GM19239 (cell line): ENCODE measurements at regions not wholly inside any gene's neighbourhood (a gene's known extent, or its start where the extent isn't known, plus 50 kb on each side); places are given as distances from the start of the nearest gene placed in this dataset.
"Not testable (repeated sequence)": the region's sequence is repeated elsewhere in the genome, so short reads cannot be mapped to it uniquely, and the experiment has no call there.

Experiments used
- DNase-seq: peaks from one replicate; pipeline ENCODE4 v3.0.0; 2011; ENCODE audit warnings: low spot score; ENCODE audit not compliant: insufficient read length
- FAIRE-seq: peaks from 2 replicates; lab custom pipeline; 2011; peaks lifted over from hg19 to GRCh38; lab: Jason Lieb, UNC

- FAIRE-seq, result no peak
- no peak for DNase-seq
Measured at GRCh38 chr12:126914170-126914793, 1352.7 kb upstream of the TMEM132C start.

DNA sequence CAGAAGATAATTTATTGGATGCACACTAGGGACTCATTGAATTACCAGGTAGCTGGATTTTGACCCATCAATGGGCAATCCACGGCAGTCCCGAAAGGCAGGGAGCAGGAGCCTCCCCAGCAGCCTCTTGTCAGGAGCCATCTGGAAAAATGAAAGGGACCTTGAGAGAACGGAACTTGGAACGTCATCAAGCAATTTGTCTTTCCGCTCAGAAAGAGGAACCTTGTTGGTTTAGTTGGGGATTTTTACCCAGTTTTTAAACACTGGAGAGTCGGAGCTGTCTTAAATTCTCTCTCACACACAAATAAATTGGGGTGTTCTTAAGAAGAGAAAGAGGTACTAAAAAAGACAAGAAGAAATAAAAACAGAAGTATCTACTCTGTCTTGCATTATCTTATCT is 1351.7 kb upstream of the TMEM132C start:
- FAIRE-seq (no peak), DNase-seq (no peak)

DNA sequence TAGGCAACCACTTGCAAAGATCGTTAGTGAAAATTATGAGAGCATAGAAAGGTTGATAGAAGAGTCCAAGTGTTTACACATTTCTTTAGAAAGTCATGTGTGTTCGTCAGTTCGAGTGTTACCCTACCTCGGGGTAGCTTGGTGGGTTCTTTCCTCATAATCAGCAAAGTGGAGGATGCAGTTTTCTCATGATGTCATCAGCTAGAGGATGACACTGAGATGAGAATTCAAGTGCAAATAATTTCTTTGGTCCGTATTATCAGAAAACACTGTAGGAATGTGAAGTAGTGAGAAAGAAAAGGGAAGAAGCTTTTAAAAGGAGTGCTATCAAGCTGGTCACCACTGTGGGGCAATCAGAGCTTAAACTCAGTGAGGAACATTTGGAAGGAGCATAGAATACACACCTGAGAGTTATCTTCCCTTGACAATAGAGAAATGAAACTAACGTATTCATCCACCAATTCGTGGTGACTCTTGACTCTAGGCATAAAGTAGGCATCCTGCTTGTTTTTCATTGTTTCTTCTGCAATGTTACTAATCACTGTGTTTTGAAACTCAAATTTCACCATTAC is 1340.9 kb upstream of the TMEM132C start:
- DNase-seq (no peak), FAIRE-seq (no peak)

GRCh38 chr12:126930234-126930633 is 1336.7 kb upstream of the TMEM132C start:
- DNase-seq (no peak), FAIRE-seq (no peak)

- DNase-seq (no peak), FAIRE-seq (no peak)
Measured at GRCh38 chr12:126932156-126932555, 1334.8 kb upstream of the TMEM132C start.

DNA sequence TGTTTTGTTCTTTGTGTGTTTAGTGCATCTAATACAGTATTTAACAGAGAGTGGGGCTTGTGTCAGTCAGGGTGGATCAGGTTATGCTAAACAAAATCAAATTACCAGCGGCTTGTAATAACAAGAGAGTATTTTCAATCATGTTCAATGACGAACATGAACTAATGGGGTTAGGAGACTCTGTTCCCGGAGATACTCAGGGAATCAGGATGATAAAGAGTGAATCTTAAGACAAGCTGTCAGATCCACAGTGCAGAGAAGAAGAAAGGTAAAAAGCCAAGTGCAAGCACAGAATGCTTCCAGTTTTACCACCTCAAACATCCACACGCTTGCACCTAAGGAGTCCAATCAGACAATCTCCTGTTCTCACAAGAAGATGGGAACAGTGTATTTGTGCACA is 1331.5 kb upstream of the TMEM132C start:
- FAIRE-seq (no peak), DNase-seq (no peak)

- DNase-seq, result no peak
- FAIRE-seq, result no peak
Measured at GRCh38 chr12:126936181-126936851, 1330.7 kb upstream of the TMEM132C start.

GRCh38 chr12:126937431-126937830 is 1329.5 kb upstream of the TMEM132C start:
- FAIRE-seq, result no peak

GRCh38 chr12:126944684-126945083 is 1322.3 kb upstream of the TMEM132C start:
- no peak for FAIRE-seq
- no peak for DNase-seq

More at GRCh38 chr12:126937431-126937830, 1329.5 kb upstream of the TMEM132C start:
- no peak for DNase-seq

DNA sequence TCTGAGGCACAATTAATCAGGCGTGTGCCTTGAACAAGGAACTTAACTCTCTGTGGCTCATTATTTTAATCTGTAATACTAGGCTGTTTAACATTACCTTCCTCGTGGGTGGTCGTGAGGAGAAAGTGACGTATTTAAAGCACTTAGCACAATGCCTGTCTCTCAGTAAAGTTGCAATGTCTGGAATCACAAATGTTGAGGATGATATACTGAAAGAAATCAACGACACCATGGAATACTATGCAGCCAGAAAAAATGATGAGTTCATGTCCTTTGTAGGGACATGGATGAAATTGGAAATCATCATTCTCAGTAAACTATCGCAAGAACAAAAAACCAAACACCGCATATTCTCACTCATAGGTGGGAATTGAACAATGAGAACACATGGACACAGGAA is 1320.0 kb upstream of the TMEM132C start:
- not testable (repeated sequence) for DNase-seq, FAIRE-seq

- FAIRE-seq (no peak), DNase-seq (no peak)
Measured at GRCh38 chr12:126949558-126949957, 1317.4 kb upstream of the TMEM132C start.

GRCh38 chr12:126950266-126950665 is 1316.7 kb upstream of the TMEM132C start:
- DNase-seq (no peak), FAIRE-seq (no peak)

- no peak for DNase-seq
- no peak for FAIRE-seq
Measured at GRCh38 chr12:126952096-126953007, 1314.6 kb upstream of the TMEM132C start.

- no peak for DNase-seq
- no peak for FAIRE-seq
Measured at GRCh38 chr12:126953365-126953889, 1313.5 kb upstream of the TMEM132C start.

GRCh38 chr12:126960221-126960620 is 1306.7 kb upstream of the TMEM132C start:
- FAIRE-seq (no peak), DNase-seq (no peak)

DNA sequence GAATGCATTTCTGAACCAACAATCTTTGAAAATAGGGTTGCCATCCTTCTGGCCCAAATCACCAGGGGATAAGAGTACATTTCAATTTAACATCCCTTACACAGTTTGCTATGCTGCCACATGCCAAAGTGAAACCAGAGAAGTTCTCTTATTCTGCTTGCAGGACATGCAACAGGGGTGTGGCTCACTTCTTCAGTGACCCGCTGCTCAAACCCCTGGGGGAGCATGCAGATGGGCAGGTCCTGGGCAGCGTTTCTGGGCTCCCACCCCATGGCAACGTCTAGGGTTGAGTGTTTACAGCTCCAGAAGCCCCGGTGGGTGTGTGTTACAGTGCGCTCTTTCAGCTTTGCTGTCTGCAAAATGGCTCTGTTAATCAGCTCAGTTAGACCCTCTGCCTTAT is 1306.3 kb upstream of the TMEM132C start:
- no peak for FAIRE-seq

DNA sequence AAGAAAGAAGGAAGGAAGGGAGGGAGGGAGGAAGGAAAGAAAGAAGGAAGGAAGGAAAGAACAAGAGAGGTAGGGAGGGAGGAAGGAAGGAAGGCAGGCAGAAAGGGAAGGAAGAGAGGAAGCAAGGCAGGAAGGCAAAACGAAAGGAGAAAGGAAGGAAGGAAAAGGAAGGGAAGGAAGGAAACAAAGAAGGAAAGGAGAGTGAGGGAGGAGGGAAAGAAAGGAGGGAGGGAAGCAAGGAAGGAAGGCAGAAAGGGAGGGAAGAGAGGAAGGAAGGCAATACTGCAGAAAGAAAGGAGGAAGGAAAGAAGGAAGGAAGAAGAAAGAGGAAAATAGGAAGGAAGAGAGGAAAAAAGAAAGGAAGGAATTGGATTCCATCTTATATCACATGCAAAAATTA is 1303.1 kb upstream of the TMEM132C start:
- DNase-seq (no peak), FAIRE-seq (no peak)

More for the DNA sequence above, 1306.3 kb upstream of the TMEM132C start:
- DNase-seq, result no peak

DNA sequence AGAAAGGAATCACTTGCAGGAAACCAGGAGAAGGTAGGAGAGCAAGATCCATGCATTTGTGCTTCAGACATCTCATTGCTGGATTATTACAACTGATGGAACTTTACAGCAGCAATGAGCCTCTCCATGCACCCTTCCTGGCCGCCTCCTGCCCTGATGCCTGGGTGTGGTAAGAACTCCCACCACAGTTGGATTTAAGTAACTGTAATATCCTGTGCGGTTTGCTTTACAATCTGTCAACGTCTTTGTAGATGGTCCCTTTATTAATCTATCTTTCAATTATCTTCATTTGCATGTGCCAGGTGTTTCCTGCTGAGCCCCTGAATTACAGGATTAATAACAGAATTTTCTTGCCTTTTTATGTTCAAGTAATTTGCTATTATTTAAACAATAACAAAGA is 1300.5 kb upstream of the TMEM132C start:
- FAIRE-seq (no peak), DNase-seq (no peak)

DNA sequence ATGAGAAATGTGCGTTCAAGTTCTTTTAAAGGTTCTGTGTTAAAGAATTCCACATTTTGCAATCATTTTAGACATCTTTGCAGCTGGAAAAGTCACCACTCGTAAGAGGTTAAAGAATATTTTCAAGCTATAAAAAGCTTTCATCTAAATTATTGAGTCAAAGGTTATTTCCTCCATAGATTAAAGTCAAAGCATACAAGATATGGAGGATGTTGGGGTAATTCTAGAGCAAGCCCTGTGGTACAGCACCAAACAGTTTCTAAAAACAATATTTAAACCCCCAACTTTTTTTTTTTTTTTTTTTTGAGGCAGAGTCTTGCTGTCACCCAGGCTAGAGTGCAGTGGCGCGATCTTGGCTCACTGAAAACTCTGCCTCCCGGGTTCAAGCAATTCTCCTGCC is 1299.8 kb upstream of the TMEM132C start:
- no peak for DNase-seq
- FAIRE-seq, result no peak

DNA sequence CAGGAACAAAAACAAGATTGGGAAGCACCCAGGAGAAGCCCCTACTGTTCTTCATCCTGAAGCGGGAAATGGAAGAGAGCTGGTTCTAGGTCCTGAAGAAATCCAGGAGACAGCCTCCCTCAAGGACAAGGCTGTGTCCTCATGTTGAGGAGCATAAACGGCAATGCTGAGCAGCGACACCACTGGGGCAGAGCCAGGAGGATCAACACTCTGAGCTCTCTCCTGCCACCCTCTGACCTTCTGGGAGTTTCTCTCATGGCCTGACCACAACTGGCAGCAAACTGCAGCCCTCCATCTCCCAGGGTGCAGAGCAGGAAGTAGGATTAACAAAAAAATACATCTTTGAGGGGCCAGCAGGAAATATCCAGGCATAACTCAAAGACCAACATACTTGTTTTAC is 1292.2 kb upstream of the TMEM132C start:
- DNase-seq, result no peak
- no peak for FAIRE-seq
